Caco-2 (cell line): ENCODE measurements at regions not wholly inside any gene's neighbourhood (a gene's known extent, or its start where the extent isn't known, plus 50 kb on each side); places are given as distances from the start of the nearest gene placed in this dataset.

Source experiments
- BruUV-seq: library from RNA; stranded (reverse); fragments of 400-500 nt; replicated peaks from 2 replicates; lab custom pipeline; 2021; lab: Mats Ljungman, UMichigan
- CTCF ChIA-PET: fragments of 300-600 bp; sonication (Branson Sonifier 250); formaldehyde crosslinking; loops from one replicate; lab custom pipeline; 2022; ENCODE audit warnings: antibody characterized with exemption; lab: Charles Lee
- POLR2A ChIA-PET: fragments of 300-600 bp; sonication (Branson Sonifier 250); formaldehyde crosslinking; loops from one replicate; lab custom pipeline; 2022; ENCODE audit warnings: antibody characterized with exemption; lab: Charles Lee
- DNase-seq, 2 experiments: peaks; one replicate each; pipeline versions ENCODE4 v3.0.0 to v3.0.0-alpha.2; 2020 to 2022
- H3K27me3 ChIP-seq: replicated peaks from 2 replicates; pipeline ENCODE4 v1.6.0; 2011; ENCODE audit warnings: low read length; ENCODE audit not compliant: control insufficient read depth, insufficient read depth
- H3K36me3 ChIP-seq: 2 replicates; pipeline ENCODE4 v1.5.1; 2011; ENCODE audit warnings: low read length; ENCODE audit not compliant: control insufficient read depth, insufficient read depth
- H3K4me1 ChIP-seq: fragments of 250-450 bp; sonication (Bioruptor Pico); 2 replicates; pipeline ENCODE4 v1.5.1; 2020; ENCODE audit warnings: mild to moderate bottlenecking
- H3K4me3 ChIP-seq: 2 replicates; pipeline ENCODE4 v1.5.1; 2011; ENCODE audit warnings: low read depth, mild to moderate bottlenecking, control low read depth, low read length
- H3K9me3 ChIP-seq: fragments of 250-450 bp; sonication (Bioruptor Pico); 2 replicates; pipeline ENCODE4 v1.5.1; 2020; ENCODE audit warnings: mild to moderate bottlenecking, moderate library complexity
- H3K27ac Mint-ChIP-seq: one replicate; pipeline ENCODE4 v1.8.0; 2022; ENCODE audit warnings: mixed read lengths; ENCODE audit not compliant: unreplicated experiment
- H3K27me3 Mint-ChIP-seq: one replicate; pipeline ENCODE4 v1.8.0; 2022; ENCODE audit warnings: mixed read lengths; ENCODE audit not compliant: insufficient read depth, unreplicated experiment
- H3K36me3 Mint-ChIP-seq: one replicate; pipeline ENCODE4 v1.8.0; 2022; ENCODE audit warnings: mild to moderate bottlenecking, mixed read lengths; ENCODE audit not compliant: insufficient read depth, unreplicated experiment
- H3K4me1 Mint-ChIP-seq: one replicate; pipeline ENCODE4 v1.8.0; 2022; ENCODE audit warnings: low read depth, mixed read lengths; ENCODE audit not compliant: unreplicated experiment
- H3K4me3 Mint-ChIP-seq: one replicate; pipeline ENCODE4 v1.8.0; 2022; ENCODE audit warnings: mild to moderate bottlenecking, moderate library complexity, mixed read lengths; ENCODE audit not compliant: unreplicated experiment
- H3K9me3 Mint-ChIP-seq: one replicate; pipeline ENCODE4 v1.8.0; 2022; ENCODE audit warnings: mixed read lengths; ENCODE audit not compliant: unreplicated experiment
- intact Hi-C: fragments of 100-400 bp; cut with micrococcal nuclease; formaldehyde crosslinking; loops from one replicate; pipeline ENCODE4 v1.10.0; 2022; ENCODE audit not compliant: unreplicated experiment
- TF ChIP-seq, protein P1 (sequence below), 2 experiments: fragments of 200-600 bp in 1 of 2; IDR thresholded peaks; 1 replicate in 1 of 2; 2 replicates in 1 of 2; pipeline versions ENCODE4 v1.5.1 to v1.8.0; 2011 to 2022; ENCODE audit warnings: antibody characterized with exemption in 1 of 2, control low read depth in 1 of 2, inconsistent platforms in 1 of 2, low read depth in 1 of 2, low read length in 1 of 2, mild to moderate bottlenecking in 1 of 2, moderate library complexity in 1 of 2; ENCODE audit not compliant: insufficient read depth in 1 of 2, severe bottlenecking in 1 of 2, unreplicated experiment in 1 of 2

DNA sequence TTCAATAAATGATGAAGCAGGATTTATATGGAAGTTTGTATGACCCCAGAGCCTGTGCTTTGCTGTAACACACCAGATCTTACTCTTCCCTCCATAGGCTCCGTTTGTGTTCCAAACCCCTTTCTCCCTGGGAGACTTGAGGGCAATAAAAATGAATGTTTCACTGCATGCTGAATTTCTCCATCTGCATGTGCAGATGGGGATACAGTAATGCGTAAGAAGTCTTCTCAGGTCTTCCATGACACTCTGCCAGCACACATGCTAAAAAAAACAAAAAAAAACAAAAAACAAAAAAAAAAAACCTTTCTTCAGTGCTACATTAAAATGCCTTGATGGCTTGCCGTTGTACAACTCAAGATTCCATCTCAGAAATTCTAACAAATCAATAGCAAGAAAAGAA, 170.2 kb upstream of the ANKFN1 start:
- H3K4me3 Mint-ChIP-seq = no peak overlapping the region
- no TSS peak for BruUV-seq
- H3K9me3 ChIP-seq = no peaks in the 10 kb centered on the region
- peaks cover 8% of the 10 kb centered on the region for H3K27me3 Mint-ChIP-seq
- intact Hi-C loops = no loop called here
- H3K4me1 ChIP-seq = no peaks in the 10 kb centered on the region
- CTCF ChIA-PET = no interaction called here
- no peaks in the 10 kb centered on the region for H3K4me1 Mint-ChIP-seq
- H3K36me3 Mint-ChIP-seq = no peaks in the 10 kb centered on the region
- H3K27me3 ChIP-seq = no peaks in the 10 kb centered on the region
- H3K36me3 ChIP-seq = no peaks in the 10 kb centered on the region
- TF ChIP-seq, protein P1, sequence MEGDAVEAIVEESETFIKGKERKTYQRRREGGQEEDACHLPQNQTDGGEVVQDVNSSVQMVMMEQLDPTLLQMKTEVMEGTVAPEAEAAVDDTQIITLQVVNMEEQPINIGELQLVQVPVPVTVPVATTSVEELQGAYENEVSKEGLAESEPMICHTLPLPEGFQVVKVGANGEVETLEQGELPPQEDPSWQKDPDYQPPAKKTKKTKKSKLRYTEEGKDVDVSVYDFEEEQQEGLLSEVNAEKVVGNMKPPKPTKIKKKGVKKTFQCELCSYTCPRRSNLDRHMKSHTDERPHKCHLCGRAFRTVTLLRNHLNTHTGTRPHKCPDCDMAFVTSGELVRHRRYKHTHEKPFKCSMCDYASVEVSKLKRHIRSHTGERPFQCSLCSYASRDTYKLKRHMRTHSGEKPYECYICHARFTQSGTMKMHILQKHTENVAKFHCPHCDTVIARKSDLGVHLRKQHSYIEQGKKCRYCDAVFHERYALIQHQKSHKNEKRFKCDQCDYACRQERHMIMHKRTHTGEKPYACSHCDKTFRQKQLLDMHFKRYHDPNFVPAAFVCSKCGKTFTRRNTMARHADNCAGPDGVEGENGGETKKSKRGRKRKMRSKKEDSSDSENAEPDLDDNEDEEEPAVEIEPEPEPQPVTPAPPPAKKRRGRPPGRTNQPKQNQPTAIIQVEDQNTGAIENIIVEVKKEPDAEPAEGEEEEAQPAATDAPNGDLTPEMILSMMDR (IDR thresholded peaks at IDR 0.05; ENCODE audit: insufficient read depth in 1 of 2, low read depth in 1 of 2, low read length in 1 of 2, severe bottlenecking in 1 of 2, unreplicated experiment in 1 of 2) = no peak
- H3K27ac Mint-ChIP-seq = no peak overlapping the region
- no peaks in the 10 kb centered on the region for H3K9me3 Mint-ChIP-seq
- POLR2A ChIA-PET = no interaction called here
- H3K4me3 ChIP-seq = no peak overlapping the region
- DNase-seq = no peak

DNA sequence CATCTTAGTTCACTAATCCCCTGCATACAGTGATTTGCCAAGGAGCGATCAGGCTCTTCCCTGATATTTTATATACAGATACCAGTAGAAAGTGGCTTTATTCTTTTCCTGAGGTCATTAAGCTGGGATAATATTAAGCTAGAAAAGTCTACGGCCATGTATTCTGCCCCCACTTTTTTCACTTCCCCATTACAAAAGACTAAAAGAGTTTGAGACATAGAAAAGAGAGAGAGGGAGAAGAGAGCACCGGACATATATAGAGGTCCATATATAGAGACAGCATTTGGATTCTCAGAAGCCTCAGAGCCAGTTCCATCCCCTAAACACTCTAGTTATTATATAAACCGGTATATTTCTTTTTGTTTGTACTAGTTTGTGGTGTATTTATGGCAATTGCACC, 166.5 kb upstream of the ANKFN1 start:
- CTCF ChIA-PET = no interaction called here

DNA sequence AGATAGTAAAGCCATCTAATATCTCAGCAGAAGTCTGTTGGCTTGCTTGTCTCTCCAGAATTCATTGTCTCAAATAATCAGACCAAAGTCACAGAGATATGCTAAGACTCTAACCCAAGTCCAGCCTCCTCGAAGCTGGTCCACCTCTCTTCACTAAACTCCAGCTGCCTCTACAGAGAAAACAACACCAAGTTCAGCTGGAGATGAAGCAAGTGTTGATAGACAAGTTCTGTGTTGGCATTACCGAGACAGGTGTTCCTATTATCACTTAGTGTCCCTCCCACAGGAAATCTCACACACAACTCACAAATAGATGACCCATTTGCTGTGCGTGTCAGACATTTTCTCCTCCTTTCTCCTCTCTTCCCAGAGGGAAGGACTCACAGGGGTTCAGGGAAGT, 164.4 kb upstream of the ANKFN1 start:
- H3K27me3 Mint-ChIP-seq = peaks cover 11% of the 10 kb centered on the region
- CTCF ChIA-PET = no interaction called here
- POLR2A ChIA-PET = no interaction called here

More for the DNA sequence above, 166.5 kb upstream of the ANKFN1 start:
- DNase-seq = no peak
- no TSS peak for BruUV-seq
- Mint-ChIP-seq H3K4me3 (no peak overlapping the region), H3K27me3 (peaks cover 11% of the 10 kb centered on the region), H3K4me1 (no peaks in the 10 kb centered on the region), H3K9me3 (no peaks in the 10 kb centered on the region), H3K27ac (no peak overlapping the region), H3K36me3 (no peaks in the 10 kb centered on the region)
- intact Hi-C loops = no loop called here
- H3K4me1 ChIP-seq = no peaks in the 10 kb centered on the region
- H3K36me3 ChIP-seq = no peaks in the 10 kb centered on the region
- H3K27me3 ChIP-seq = no peaks in the 10 kb centered on the region; the same call in 1 of the 2 replicates
- POLR2A ChIA-PET = no interaction called here
- TF ChIP-seq, protein P1 (IDR thresholded peaks at IDR 0.05; ENCODE audit: insufficient read depth in 1 of 2, low read depth in 1 of 2, low read length in 1 of 2, severe bottlenecking in 1 of 2, unreplicated experiment in 1 of 2) = no peak
- H3K4me3 ChIP-seq = no peak overlapping the region
- no peaks in the 10 kb centered on the region for H3K9me3 ChIP-seq

More for the DNA sequence above, 164.4 kb upstream of the ANKFN1 start:
- Histone ChIP-seq H3K36me3 (no peaks in the 10 kb centered on the region), H3K4me3 (no peak overlapping the region), H3K4me1 (no peaks in the 10 kb centered on the region), H3K27me3 (no peaks in the 10 kb centered on the region; the same call in 1 of the 2 replicates), H3K9me3 (peaks cover 5% of the 10 kb centered on the region; the same call in 1 of the 2 replicates)
- no peak for DNase-seq
- H3K4me3 Mint-ChIP-seq = no peak overlapping the region
- no TSS peak for BruUV-seq
- H3K9me3 Mint-ChIP-seq = peaks cover 8% of the 10 kb centered on the region
- TF ChIP-seq, protein P1 (IDR thresholded peaks at IDR 0.05; ENCODE audit: insufficient read depth in 1 of 2, low read depth in 1 of 2, low read length in 1 of 2, severe bottlenecking in 1 of 2, unreplicated experiment in 1 of 2) = no peak
- no peaks in the 10 kb centered on the region for H3K4me1 Mint-ChIP-seq
- intact Hi-C loops = no loop called here
- no peak overlapping the region for H3K27ac Mint-ChIP-seq
- H3K36me3 Mint-ChIP-seq = no peaks in the 10 kb centered on the region
